Activated naive CD8-positive, alpha-beta T cell (primary cell): ENCODE measurements at regions not wholly inside any gene's neighbourhood (a gene's known extent, or its start where the extent isn't known, plus 50 kb on each side); places are given as distances from the start of the nearest gene placed in this dataset.

Experiments used
- H3K27ac Mint-ChIP-seq: one replicate; pipeline ENCODE4 v1.8.0; 2021; ENCODE audit warnings: mixed read lengths
- H3K27me3 Mint-ChIP-seq: one replicate; pipeline ENCODE4 v1.8.0; 2021; ENCODE audit warnings: mixed read lengths
- H3K36me3 Mint-ChIP-seq: one replicate; pipeline ENCODE4 v1.8.0; 2021; ENCODE audit warnings: mixed read lengths
- H3K4me1 Mint-ChIP-seq: one replicate; pipeline ENCODE4 v1.8.0; 2021; ENCODE audit warnings: low read depth, mixed read lengths
- H3K4me3 Mint-ChIP-seq: one replicate; pipeline ENCODE4 v1.8.0; 2021; ENCODE audit warnings: mild to moderate bottlenecking, mixed read lengths
- H3K9me3 Mint-ChIP-seq: one replicate; pipeline ENCODE4 v1.8.0; 2021; ENCODE audit warnings: low read depth, mixed read lengths

GRCh38 chr3:30407651-30408050, 198.8 kb upstream of the TGFBR2 start:
- Mint-ChIP-seq H3K36me3 (peaks cover 5% of the 10 kb centered on the region), H3K27ac (no peak overlapping the region), H3K27me3 (no peaks in the 10 kb centered on the region), H3K4me3 (no peak overlapping the region), H3K4me1 (no peaks in the 10 kb centered on the region), H3K9me3 (peaks cover 10% of the 10 kb centered on the region)

GRCh38 chr3:30408105-30408557, 198.3 kb upstream of the TGFBR2 start:
- Mint-ChIP-seq H3K27me3 (no peaks in the 10 kb centered on the region), H3K9me3 (peaks cover 10% of the 10 kb centered on the region), H3K27ac (no peak overlapping the region), H3K4me3 (no peak overlapping the region), H3K36me3 (peaks cover 5% of the 10 kb centered on the region), H3K4me1 (no peaks in the 10 kb centered on the region)

- no peaks in the 10 kb centered on the region for H3K27me3 Mint-ChIP-seq
- H3K36me3 Mint-ChIP-seq, result peaks cover 3% of the 10 kb centered on the region
- no peak overlapping the region for H3K4me3 Mint-ChIP-seq
- H3K27ac Mint-ChIP-seq, result no peak overlapping the region
- peaks cover 7% of the 10 kb centered on the region for H3K4me1 Mint-ChIP-seq
- peaks cover 6% of the 10 kb centered on the region for H3K9me3 Mint-ChIP-seq
These were observed 188.0 kb upstream of the TGFBR2 start for GRCh38 chr3:30418443-30418842.

- no peak overlapping the region for H3K27ac Mint-ChIP-seq
- peaks cover 8% of the 10 kb centered on the region for H3K4me1 Mint-ChIP-seq
- H3K9me3 Mint-ChIP-seq, result peaks cover 6% of the 10 kb centered on the region
- no peaks in the 10 kb centered on the region for H3K27me3 Mint-ChIP-seq
- no peak overlapping the region for H3K4me3 Mint-ChIP-seq
- peaks cover 6% of the 10 kb centered on the region for H3K36me3 Mint-ChIP-seq
These were observed 185.1 kb upstream of the TGFBR2 start for GRCh38 chr3:30421266-30421665.

- Mint-ChIP-seq H3K27me3 (no peaks in the 10 kb centered on the region), H3K27ac (no peak overlapping the region), H3K36me3 (peaks cover 6% of the 10 kb centered on the region), H3K4me3 (no peak overlapping the region), H3K4me1 (peaks cover 1% of the 10 kb centered on the region), H3K9me3 (no peaks in the 10 kb centered on the region)
These were observed 180.0 kb upstream of the TGFBR2 start for GRCh38 chr3:30426293-30426993.

GRCh38 chr3:30428251-30428650, 178.2 kb upstream of the TGFBR2 start:
- Mint-ChIP-seq H3K27me3 (no peaks in the 10 kb centered on the region), H3K4me1 (peaks cover 1% of the 10 kb centered on the region), H3K36me3 (peaks cover 3% of the 10 kb centered on the region), H3K9me3 (no peaks in the 10 kb centered on the region), H3K27ac (no peak overlapping the region), H3K4me3 (no peak overlapping the region)

GRCh38 chr3:30435861-30436331, 170.5 kb upstream of the TGFBR2 start:
- Mint-ChIP-seq H3K27ac (peak overlapping the region; percentile 64), H3K36me3 (no peaks in the 10 kb centered on the region), H3K27me3 (no peaks in the 10 kb centered on the region), H3K9me3 (no peaks in the 10 kb centered on the region), H3K4me1 (peaks cover 36% of the 10 kb centered on the region), H3K4me3 (peak overlapping the region; percentile 73)

GRCh38 chr3:30437171-30437601, 169.2 kb upstream of the TGFBR2 start:
- no peak overlapping the region for H3K27ac Mint-ChIP-seq
- H3K4me3 Mint-ChIP-seq, result no peak overlapping the region
- H3K4me1 Mint-ChIP-seq, result peaks cover 36% of the 10 kb centered on the region
- H3K27me3 Mint-ChIP-seq, result no peaks in the 10 kb centered on the region
- H3K9me3 Mint-ChIP-seq, result no peaks in the 10 kb centered on the region
- no peaks in the 10 kb centered on the region for H3K36me3 Mint-ChIP-seq

- Mint-ChIP-seq H3K36me3 (no peaks in the 10 kb centered on the region), H3K27me3 (no peaks in the 10 kb centered on the region), H3K4me1 (peaks cover 36% of the 10 kb centered on the region), H3K9me3 (no peaks in the 10 kb centered on the region), H3K4me3 (no peak overlapping the region), H3K27ac (no peak overlapping the region)
These were observed 168.3 kb upstream of the TGFBR2 start for GRCh38 chr3:30438126-30438525.

GRCh38 chr3:30439451-30440053, 166.8 kb upstream of the TGFBR2 start:
- peaks cover 31% of the 10 kb centered on the region for H3K4me1 Mint-ChIP-seq
- H3K9me3 Mint-ChIP-seq, result no peaks in the 10 kb centered on the region

GRCh38 chr3:30440147-30440604, 166.2 kb upstream of the TGFBR2 start:
- Mint-ChIP-seq H3K36me3 (peaks cover 2% of the 10 kb centered on the region), H3K27ac (no peak overlapping the region), H3K4me3 (no peak overlapping the region), H3K9me3 (no peaks in the 10 kb centered on the region), H3K4me1 (peaks cover 27% of the 10 kb centered on the region), H3K27me3 (no peaks in the 10 kb centered on the region)

More at GRCh38 chr3:30439451-30440053, 166.8 kb upstream of the TGFBR2 start:
- H3K4me3 Mint-ChIP-seq, result no peak overlapping the region
- H3K27me3 Mint-ChIP-seq, result no peaks in the 10 kb centered on the region
- peaks cover 2% of the 10 kb centered on the region for H3K36me3 Mint-ChIP-seq
- H3K27ac Mint-ChIP-seq, result no peak overlapping the region

- H3K4me3 Mint-ChIP-seq, result no peak overlapping the region
- H3K36me3 Mint-ChIP-seq, result peaks cover 2% of the 10 kb centered on the region
- H3K4me1 Mint-ChIP-seq, result peaks cover 20% of the 10 kb centered on the region
- no peaks in the 10 kb centered on the region for H3K9me3 Mint-ChIP-seq
- no peak overlapping the region for H3K27ac Mint-ChIP-seq
- no peaks in the 10 kb centered on the region for H3K27me3 Mint-ChIP-seq
These were observed 165.5 kb upstream of the TGFBR2 start for GRCh38 chr3:30440880-30441279.

GRCh38 chr3:30443756-30444673, 162.4 kb upstream of the TGFBR2 start:
- Mint-ChIP-seq H3K4me3 (no peak overlapping the region), H3K27ac (no peak overlapping the region), H3K4me1 (peaks cover 4% of the 10 kb centered on the region), H3K27me3 (no peaks in the 10 kb centered on the region), H3K36me3 (peaks cover 2% of the 10 kb centered on the region), H3K9me3 (no peaks in the 10 kb centered on the region)

- Mint-ChIP-seq H3K4me1 (peaks cover under 1% of the 10 kb centered on the region), H3K9me3 (peaks cover 14% of the 10 kb centered on the region), H3K27me3 (no peaks in the 10 kb centered on the region)
These were observed 157.7 kb upstream of the TGFBR2 start for GRCh38 chr3:30448450-30449289.

More at GRCh38 chr3:30448450-30449289, 157.7 kb upstream of the TGFBR2 start:
- Mint-ChIP-seq H3K27ac (no peak overlapping the region), H3K4me3 (no peak overlapping the region), H3K36me3 (peaks cover 4% of the 10 kb centered on the region)
